ENCODE measurements at regions not wholly inside any gene's neighbourhood (a gene's known extent, or its start where the extent isn't known, plus 50 kb on each side); places are given as distances from the start of the nearest gene placed in this dataset.
"Not testable (repeated sequence)": the region's sequence is repeated elsewhere in the genome, so short reads cannot be mapped to it uniquely, and the experiment has no call there.

DNA sequence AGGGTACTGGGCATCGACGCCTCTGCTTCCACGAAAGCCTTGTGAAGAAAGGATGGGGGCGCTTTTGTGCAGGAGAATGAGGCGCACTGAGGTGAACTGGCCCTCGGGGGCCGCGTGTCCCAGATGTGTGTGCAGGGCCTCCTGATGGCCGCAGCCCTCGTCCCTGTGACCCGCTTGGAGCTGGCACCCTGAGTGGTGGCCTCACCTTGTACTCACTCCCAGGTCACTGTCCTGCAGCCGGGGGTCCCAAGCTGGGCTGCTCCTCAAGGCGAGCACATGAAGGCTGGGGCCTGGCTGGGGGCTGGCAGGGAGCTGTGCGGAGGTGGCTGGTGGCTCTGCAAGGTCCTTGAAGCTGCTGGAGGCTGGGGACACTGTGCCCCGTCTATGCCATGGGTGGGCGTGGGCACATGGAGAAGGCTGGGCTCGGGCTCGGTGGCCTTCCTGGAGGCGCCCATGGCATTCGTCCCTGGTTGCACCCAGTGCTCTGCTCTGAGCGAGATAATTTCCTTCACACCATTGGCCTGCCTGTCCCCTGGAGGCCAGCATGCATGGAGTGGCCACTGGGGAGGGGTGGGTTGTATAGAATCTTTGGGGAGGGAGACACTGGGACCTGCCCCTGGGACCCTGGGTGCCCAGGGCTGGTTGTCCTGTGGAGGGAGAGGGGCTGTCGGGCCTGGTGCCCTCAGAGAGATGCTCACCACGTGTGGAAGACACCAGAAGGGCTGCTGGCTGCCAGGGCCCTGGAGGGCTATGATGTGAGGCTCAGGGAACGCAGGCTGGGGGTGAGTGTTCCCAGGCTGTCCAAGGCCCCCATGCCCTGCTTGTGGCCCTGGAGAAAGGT lies 79.3 kb downstream of the TMEM121 start:
- Histone ChIP-seq H3K36me3 (no peaks in the 10 kb centered on the region), H3K4me3 (no peak overlapping the region), H3K9me3 (no peaks in the 10 kb centered on the region), H3K27ac (no peak overlapping the region), H3K4me1 (no peaks in the 10 kb centered on the region), H3K27me3 (no peaks in the 10 kb centered on the region)
- TF ChIP-seq, protein P1, sequence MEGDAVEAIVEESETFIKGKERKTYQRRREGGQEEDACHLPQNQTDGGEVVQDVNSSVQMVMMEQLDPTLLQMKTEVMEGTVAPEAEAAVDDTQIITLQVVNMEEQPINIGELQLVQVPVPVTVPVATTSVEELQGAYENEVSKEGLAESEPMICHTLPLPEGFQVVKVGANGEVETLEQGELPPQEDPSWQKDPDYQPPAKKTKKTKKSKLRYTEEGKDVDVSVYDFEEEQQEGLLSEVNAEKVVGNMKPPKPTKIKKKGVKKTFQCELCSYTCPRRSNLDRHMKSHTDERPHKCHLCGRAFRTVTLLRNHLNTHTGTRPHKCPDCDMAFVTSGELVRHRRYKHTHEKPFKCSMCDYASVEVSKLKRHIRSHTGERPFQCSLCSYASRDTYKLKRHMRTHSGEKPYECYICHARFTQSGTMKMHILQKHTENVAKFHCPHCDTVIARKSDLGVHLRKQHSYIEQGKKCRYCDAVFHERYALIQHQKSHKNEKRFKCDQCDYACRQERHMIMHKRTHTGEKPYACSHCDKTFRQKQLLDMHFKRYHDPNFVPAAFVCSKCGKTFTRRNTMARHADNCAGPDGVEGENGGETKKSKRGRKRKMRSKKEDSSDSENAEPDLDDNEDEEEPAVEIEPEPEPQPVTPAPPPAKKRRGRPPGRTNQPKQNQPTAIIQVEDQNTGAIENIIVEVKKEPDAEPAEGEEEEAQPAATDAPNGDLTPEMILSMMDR (IDR thresholded peaks at IDR 0.05) = no peak
- intact Hi-C loops (cut with DNase I) = no loop called here
- peak in 1 of 2 donors; percentile 55 for DNase-seq (ENCODE audit: low spot score in 2 of 2)

DNA sequence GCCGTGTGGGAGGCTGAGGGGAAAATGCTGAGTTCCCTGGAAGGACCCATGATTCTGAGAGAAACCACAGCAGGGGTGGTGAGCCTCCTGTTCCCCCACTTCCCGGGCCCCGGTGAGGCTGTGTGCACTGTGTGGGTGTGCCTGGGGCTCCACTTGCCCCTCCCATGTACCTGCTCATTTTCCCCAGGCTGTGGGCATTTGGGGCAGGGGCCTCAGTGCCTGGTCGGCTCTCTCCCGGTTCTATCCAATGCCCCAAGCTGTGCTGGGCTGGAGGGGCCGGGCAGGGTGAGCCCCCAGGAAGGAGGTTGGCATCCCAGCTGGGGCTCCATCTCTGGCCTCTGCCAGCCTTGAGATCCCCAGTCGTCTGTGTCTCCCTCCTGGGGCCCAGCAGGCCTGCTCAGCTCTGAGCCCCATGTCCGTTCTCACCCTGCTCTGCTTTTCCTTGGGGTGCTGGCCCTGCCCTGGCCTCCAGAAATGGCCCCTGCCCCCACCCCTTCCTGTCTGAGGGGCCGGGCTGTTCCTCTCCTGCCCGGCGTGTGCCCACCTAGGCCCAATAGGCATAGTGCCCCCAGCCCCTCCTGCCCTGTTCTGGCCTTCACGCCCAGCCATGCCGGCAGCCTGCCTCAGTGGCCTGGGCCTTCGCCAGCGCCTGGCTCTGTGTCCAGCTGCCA lies 80.1 kb downstream of the TMEM121 start:
- H3K4me3 ChIP-seq; H3K27ac ChIP-seq; intact Hi-C loops (cut with DNase I); H3K9me3 ChIP-seq; H3K4me1 ChIP-seq; H3K27me3 ChIP-seq; H3K36me3 ChIP-seq: not testable (repeated sequence)
- DNase-seq (ENCODE audit: low spot score in 2 of 2) = peak in 1 of 2 donors; percentile 43

- H3K27me3 ChIP-seq; H3K4me1 ChIP-seq; H3K9me3 ChIP-seq; intact Hi-C loops (cut with DNase I); H3K27ac ChIP-seq; H3K4me3 ChIP-seq; H3K36me3 ChIP-seq: not testable (repeated sequence)
- peak in 1 of 2 donors; percentile 37 for DNase-seq (ENCODE audit: low spot score in 2 of 2)
Measured at GRCh38 chr14:105607025-105607424, 80.6 kb downstream of the TMEM121 start.

GRCh38 chr14:105614987-105615386 lies 88.6 kb downstream of the TMEM121 start:
- H3K27me3 ChIP-seq; H3K9me3 ChIP-seq; H3K27ac ChIP-seq; intact Hi-C loops (cut with DNase I); H3K4me1 ChIP-seq; H3K36me3 ChIP-seq; H3K4me3 ChIP-seq; DNase-seq (ENCODE audit: low spot score in 2 of 2): not testable (repeated sequence)

DNA sequence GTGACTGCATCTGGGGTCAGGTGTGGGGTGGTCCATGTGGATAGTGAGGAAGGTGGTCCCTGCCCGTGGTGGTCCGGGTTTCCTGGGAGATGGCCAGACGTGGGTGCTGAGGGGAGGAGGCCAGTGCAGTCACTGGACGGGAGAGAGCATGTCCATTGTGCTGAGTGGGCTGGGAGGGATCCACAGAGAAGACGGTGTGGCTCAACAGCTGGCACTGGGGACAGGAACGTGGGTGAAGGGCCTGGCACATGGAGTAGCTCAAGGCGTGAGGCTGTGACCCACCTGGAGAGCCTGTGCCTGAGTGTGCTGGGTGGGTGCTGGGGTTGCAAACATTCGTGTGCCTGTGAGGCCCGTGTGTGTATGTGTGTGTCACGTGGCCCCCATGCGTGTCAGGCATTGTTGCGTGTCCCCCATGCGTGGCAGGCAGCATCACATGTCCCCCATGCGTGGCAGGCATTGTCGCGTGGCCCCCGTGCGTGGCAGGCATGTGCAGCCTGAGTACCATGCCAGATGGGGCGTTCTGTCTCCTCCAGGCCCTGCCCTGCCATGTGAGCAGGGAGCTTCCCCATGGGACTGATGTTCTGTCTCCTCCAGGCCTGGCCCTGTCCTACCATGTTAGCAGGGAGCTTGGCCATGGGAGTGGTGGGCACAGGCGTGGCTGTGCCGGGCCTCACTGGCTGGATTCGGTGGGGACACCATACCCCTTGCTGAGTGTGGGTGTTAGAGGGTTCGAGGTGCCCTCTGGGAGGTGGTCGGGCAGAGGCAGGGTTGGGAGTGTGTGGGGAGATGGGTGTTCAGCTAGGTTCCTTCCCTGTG lies 89.8 kb downstream of the TMEM121 start:
- H3K4me1 ChIP-seq; H3K27me3 ChIP-seq; intact Hi-C loops (cut with DNase I); H3K9me3 ChIP-seq; H3K36me3 ChIP-seq; H3K27ac ChIP-seq; DNase-seq (ENCODE audit: low spot score in 2 of 2); H3K4me3 ChIP-seq: not testable (repeated sequence)

DNA sequence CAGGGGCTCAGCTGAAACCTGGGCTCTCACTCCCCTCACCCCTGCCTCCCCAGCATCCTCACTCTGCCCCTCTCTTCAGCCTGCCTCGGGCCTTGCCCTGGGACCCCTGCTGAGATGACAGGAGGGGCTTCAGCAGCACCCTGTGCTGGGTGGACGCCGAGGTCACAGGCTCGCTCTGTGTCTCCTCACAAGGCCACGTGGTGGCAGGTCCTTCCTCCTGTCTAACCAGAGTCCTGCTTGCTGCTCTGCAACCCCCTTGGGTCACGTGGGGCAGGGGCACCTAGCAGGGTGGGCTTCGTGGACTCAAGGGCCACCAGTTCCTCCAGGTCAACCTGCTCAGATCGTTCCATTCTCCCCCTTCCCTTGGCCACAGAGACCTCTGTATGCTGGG lies 90.4 kb downstream of the TMEM121 start:
- no peak for DNase-seq (ENCODE audit: low spot score in 2 of 2)
- Histone ChIP-seq H3K27me3 (no peaks in the 10 kb centered on the region), H3K27ac (no peak overlapping the region), H3K9me3 (no peaks in the 10 kb centered on the region), H3K36me3 (no peaks in the 10 kb centered on the region), H3K4me1 (no peaks in the 10 kb centered on the region), H3K4me3 (no peak overlapping the region)
- TF ChIP-seq, protein P1 (IDR thresholded peaks at IDR 0.05) = no peak
- intact Hi-C loops (cut with DNase I) = no loop called here

DNA sequence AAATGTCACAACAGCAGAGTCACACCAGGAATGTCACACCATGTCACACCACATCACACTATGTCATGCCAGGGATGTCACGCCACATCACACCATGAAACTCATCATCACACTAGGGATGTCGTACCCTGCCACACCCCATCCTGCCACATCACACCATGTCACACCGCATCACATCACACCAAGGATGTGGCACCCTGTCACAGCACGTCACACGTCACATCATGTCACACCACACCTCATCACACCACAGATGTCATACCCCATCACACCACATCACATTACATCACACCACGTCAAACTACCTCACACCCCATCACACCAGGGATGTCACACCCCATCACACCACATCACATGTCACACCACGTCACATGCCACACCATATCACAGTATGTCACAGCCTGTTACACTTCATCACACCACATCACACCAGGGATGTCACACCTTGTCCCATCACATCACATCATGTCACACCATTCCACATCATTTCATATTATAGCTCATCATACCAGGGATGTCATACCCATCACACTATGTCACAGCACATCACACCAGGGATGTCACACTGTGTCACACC lies 90.9 kb downstream of the TMEM121 start:
- intact Hi-C loops (cut with DNase I) = no loop called here
- H3K9me3 ChIP-seq = no peaks in the 10 kb centered on the region
- no peaks in the 10 kb centered on the region for H3K4me1 ChIP-seq
- no peaks in the 10 kb centered on the region for H3K27me3 ChIP-seq
- no peak for DNase-seq (ENCODE audit: low spot score in 2 of 2)
- TF ChIP-seq, protein P1 (IDR thresholded peaks at IDR 0.05) = no peak
- no peaks in the 10 kb centered on the region for H3K36me3 ChIP-seq
- no peak overlapping the region for H3K4me3 ChIP-seq
- H3K27ac ChIP-seq = no peak overlapping the region

- H3K4me1 ChIP-seq; intact Hi-C loops (cut with DNase I); DNase-seq (ENCODE audit: low spot score in 2 of 2); H3K36me3 ChIP-seq; H3K27ac ChIP-seq; H3K27me3 ChIP-seq; H3K4me3 ChIP-seq; H3K9me3 ChIP-seq: not testable (repeated sequence)
Measured at GRCh38 chr14:105617805-105618204, 91.4 kb downstream of the TMEM121 start.

DNA sequence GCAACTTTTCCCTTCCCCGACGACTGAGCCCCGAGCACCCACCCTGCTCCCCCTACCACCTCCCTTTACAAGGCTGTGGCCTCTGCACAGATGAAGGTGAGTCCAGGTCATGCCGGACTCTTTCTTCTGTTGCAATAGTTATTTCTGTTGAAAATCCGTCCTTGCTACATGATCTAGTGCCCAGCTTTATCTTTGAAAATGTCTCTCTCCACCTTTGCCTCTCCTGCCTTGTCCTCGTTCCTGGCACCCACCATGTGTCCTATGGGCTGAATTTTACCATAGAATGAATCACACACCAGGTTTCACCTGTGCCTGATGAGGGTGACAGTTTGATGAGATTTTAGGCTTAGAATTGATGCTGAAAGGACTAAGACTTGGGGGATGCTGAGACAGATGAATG lies 92.9 kb downstream of the TMEM121 start:
- intact Hi-C loops (cut with DNase I); H3K27me3 ChIP-seq; H3K9me3 ChIP-seq; DNase-seq (ENCODE audit: low spot score in 2 of 2); H3K4me1 ChIP-seq; H3K4me3 ChIP-seq; H3K36me3 ChIP-seq; H3K27ac ChIP-seq: not testable (repeated sequence)

DNA sequence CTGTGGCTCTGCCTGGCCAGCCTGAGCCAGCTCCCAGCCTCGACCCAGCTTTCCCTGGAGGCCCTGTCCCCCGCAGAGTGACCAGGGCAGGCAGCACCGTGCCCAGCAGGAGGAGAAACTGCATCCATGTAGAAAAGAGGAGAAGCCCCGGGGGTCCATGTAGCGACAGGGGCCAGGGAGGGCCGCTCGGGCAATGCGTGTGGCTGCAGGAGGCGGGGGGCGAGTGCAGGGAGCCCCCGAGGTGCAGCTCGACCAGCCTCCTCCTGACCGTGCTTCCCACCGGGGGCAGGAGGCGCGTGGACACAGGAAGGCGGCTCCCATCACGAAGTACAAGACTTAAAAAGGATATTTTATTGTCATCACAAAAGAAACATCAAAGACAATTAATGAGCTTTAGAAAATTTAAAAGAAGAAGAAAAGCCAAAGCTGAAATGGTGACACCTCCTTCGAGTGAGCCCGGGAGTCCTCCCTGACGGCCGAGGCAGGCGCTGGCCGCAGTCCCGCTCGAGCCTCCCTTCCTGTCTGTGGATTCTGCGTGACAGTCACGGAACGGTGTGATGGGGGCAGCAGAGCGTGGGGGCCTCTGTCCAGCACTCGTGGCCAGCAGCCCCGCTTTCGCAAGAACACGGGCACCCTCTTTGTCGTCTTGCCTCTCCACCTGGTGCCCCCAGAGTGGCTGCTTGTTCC lies 93.9 kb downstream of the TMEM121 start:
- H3K27ac ChIP-seq; H3K4me1 ChIP-seq; H3K4me3 ChIP-seq; intact Hi-C loops (cut with DNase I); H3K36me3 ChIP-seq; H3K27me3 ChIP-seq; DNase-seq (ENCODE audit: low spot score in 2 of 2); H3K9me3 ChIP-seq: not testable (repeated sequence)

Measured in ascending aorta (tissue), 2 donors.